SK-N-MC (cell line): ENCODE measurements at regions not wholly inside any gene's neighbourhood (a gene's known extent, or its start where the extent isn't known, plus 50 kb on each side); places are given as distances from the start of the nearest gene placed in this dataset.

ENCODE experiments used
- EZH2 ChIP-seq: fragments of 200-600 bp; sonication (generic); IDR thresholded peaks from one replicate; pipeline ENCODE4 v1.6.1; 2017; ENCODE audit warnings: antibody characterized with exemption
- POLR2AphosphoS5 ChIP-seq: IDR thresholded peaks from 2 replicates; pipeline ENCODE4 v1.6.1; 2012; ENCODE audit warnings: mild to moderate bottlenecking, low read depth, low read length, borderline replicate concordance

GRCh38 chr3:117589454-117589853 is 879.9 kb downstream of the TUSC7 start:
- TF ChIP-seq POLR2AphosphoS5 = no peak
- TF ChIP-seq EZH2 = no peak
